Neuronal stem cell (in vitro differentiated cells): ENCODE measurements at regions not wholly inside any gene's neighbourhood (a gene's known extent, or its start where the extent isn't known, plus 50 kb on each side); places are given as distances from the start of the nearest gene placed in this dataset.

Source experiments
- DNase-seq: peaks from one replicate; pipeline ENCODE4 v3.0.0-alpha.2; 2013; ENCODE audit warnings: low spot score
- H2AFZ ChIP-seq: one replicate; pipeline ENCODE4 v1.6.1; 2013; ENCODE audit warnings: mild to moderate bottlenecking, low read length, inconsistent platforms
- H2AK5ac ChIP-seq: 2 replicates; pipeline ENCODE4 v1.6.1; 2013; ENCODE audit warnings: low read depth, mild to moderate bottlenecking, inconsistent platforms, low read length, moderate library complexity, mixed read lengths
- H2BK120ac ChIP-seq: 2 replicates; pipeline ENCODE4 v1.6.1; 2013; ENCODE audit warnings: low read depth, mild to moderate bottlenecking, inconsistent platforms, low read length, moderate library complexity, mixed read lengths
- H2BK12ac ChIP-seq: one replicate; pipeline ENCODE4 v1.6.1; 2013; ENCODE audit warnings: low read length, inconsistent platforms
- H2BK15ac ChIP-seq: 2 replicates; pipeline ENCODE4 v1.6.1; 2013; ENCODE audit warnings: mild to moderate bottlenecking, low read length, inconsistent platforms, mixed read lengths
- H2BK5ac ChIP-seq: one replicate; pipeline ENCODE4 v1.6.1; 2013; ENCODE audit warnings: inconsistent platforms, mild to moderate bottlenecking, low read length, moderate library complexity
- H3K14ac ChIP-seq: one replicate; pipeline ENCODE4 v1.6.1; 2013; ENCODE audit warnings: low read length, inconsistent platforms
- H3K18ac ChIP-seq: 2 replicates; pipeline ENCODE4 v1.6.1; 2013; ENCODE audit warnings: low read length, inconsistent platforms
- H3K23ac ChIP-seq: 2 replicates; pipeline ENCODE4 v1.6.1; 2013; ENCODE audit warnings: low read depth, mild to moderate bottlenecking, mixed read lengths, low read length, inconsistent platforms; ENCODE audit not compliant: poor library complexity
- H3K27ac ChIP-seq: replicated peaks from 3 replicates; pipeline ENCODE4 v1.5.1; 2013; ENCODE audit warnings: low read length, inconsistent platforms
- H3K27me3 ChIP-seq, 3 experiments: 2 replicates each; pipeline ENCODE4 v1.6.1; 2013; ENCODE audit warnings: low read length in 3 of 3, mild to moderate bottlenecking in 2 of 3, inconsistent platforms in 1 of 3, low read depth in 1 of 3, mixed read lengths in 1 of 3, moderate library complexity in 1 of 3; ENCODE audit not compliant: control insufficient read depth in 3 of 3, insufficient read depth in 3 of 3
- H3K36me3 ChIP-seq, 2 donors: replicated peaks in 1 of 2; 2 replicates each; pipeline ENCODE4 v1.6.1; 2013; ENCODE audit warnings: low read length in 2 of 2; ENCODE audit not compliant: control insufficient read depth in 2 of 2, insufficient read depth in 2 of 2
- H3K4ac ChIP-seq: 2 replicates; pipeline ENCODE4 v1.6.1; 2013; ENCODE audit warnings: inconsistent platforms, mild to moderate bottlenecking, low read length, moderate library complexity
- H3K4me1 ChIP-seq, 2 donors: 1 replicate in 1 of 2; 2 replicates in 1 of 2; pipeline ENCODE4 v1.6.1; 2013; ENCODE audit warnings: low read length in 2 of 2, low read depth in 1 of 2; ENCODE audit not compliant: control insufficient read depth in 2 of 2, insufficient read depth in 1 of 2
- H3K4me2 ChIP-seq: one replicate; pipeline ENCODE4 v1.6.1; 2013; ENCODE audit warnings: mild to moderate bottlenecking, low read length, inconsistent platforms; ENCODE audit not compliant: insufficient read depth, poor library complexity, severe bottlenecking
- H3K4me3 ChIP-seq, 2 donors: 2 replicates each; pipeline ENCODE4 v1.5.1; 2013; ENCODE audit warnings: low read length in 2 of 2, mild to moderate bottlenecking in 2 of 2, inconsistent platforms in 1 of 2, moderate library complexity in 1 of 2
- H3K79me1 ChIP-seq: one replicate; pipeline ENCODE4 v1.6.1; 2013; ENCODE audit warnings: low read depth, mild to moderate bottlenecking, inconsistent platforms, low read length, moderate library complexity
- H3K9ac ChIP-seq: one replicate; pipeline ENCODE4 v1.6.1; 2013; ENCODE audit warnings: mild to moderate bottlenecking, low read depth, low read length, inconsistent platforms; ENCODE audit not compliant: poor library complexity
- H3K9me3 ChIP-seq, 2 donors: replicated peaks in 1 of 2; 2 replicates each; pipeline versions ENCODE3 to v1.6.1; 2013; ENCODE audit warnings: low read length in 2 of 2, mild to moderate bottlenecking in 2 of 2, inconsistent platforms in 1 of 2, low read depth in 1 of 2, mixed read lengths in 1 of 2, moderate library complexity in 1 of 2; ENCODE audit not compliant: control insufficient read depth in 2 of 2, insufficient read depth in 1 of 2
- H4K8ac ChIP-seq: one replicate; pipeline ENCODE4 v1.6.1; 2013; ENCODE audit warnings: low read depth, mild to moderate bottlenecking, inconsistent platforms, low read length, moderate library complexity
- H4K91ac ChIP-seq: one replicate; pipeline ENCODE4 v1.6.1; 2013; ENCODE audit warnings: low read length, low read depth, mild to moderate bottlenecking, inconsistent platforms; ENCODE audit not compliant: poor library complexity
- WGBS, 2 donors: extraction: QIAGEN DNeasy Blood & Tissue Kit; methylation state at CpG; one replicate each; pipeline ENCODE4 v1.1.7; 2013; ENCODE audit warnings: missing lambda C conversion rate in 2 of 2, mixed read lengths in 1 of 2; ENCODE audit not compliant: insufficient read length in 2 of 2, insufficient replicate concordance in 1 of 2; ENCODE audit errors: extremely low coverage in 2 of 2; 5-methylcytosine and 5-hydroxymethylcytosine counted together

DNA sequence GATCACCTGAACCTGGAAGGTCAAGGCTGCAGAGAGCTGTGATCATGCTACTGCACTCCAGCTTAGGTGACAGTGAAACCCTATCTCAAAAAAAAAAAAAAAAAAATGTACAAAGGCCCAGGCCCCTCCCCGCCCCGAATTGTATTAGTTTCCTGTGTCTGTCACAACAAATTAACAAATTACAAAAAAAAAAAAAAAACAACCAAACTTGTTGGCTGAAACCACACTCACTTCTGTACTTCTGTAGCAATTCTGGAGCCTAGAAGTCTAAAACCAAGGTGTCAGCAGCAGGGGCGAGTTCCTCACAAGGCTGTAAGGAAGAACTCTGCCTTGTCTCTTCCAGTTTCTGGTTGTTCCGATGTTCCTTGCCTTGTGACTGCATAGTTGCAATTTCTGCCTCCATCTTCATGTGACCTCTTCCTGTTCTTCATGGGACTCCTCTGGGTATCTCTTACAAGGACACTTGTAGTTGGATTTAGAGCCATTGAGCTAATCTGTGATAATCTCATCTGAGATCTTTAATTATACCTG lies 100.8 kb upstream of the ZSWIM2 start:
- H3K18ac ChIP-seq = no peak overlapping the region
- no CpG with 5 or more reads among the region's 4 CpGs for WGBS, 2 donors

GRCh38 chr2:186947516-186947915 lies 98.5 kb upstream of the ZSWIM2 start:
- Histone ChIP-seq H3K4me1 (no peaks in the 10 kb centered on the region), H3K14ac (no peak overlapping the region), H4K8ac (no peak overlapping the region), H3K9ac (no peak overlapping the region), H2BK15ac (no peak overlapping the region), H2BK12ac (no peak overlapping the region), H3K79me1 (no peaks in the 10 kb centered on the region), H4K91ac (no peak overlapping the region), H3K23ac (no peak overlapping the region), H3K27ac (no peak overlapping the region), H3K18ac (no peak overlapping the region), H3K4me3 (no peak overlapping the region), H2BK120ac (no peak overlapping the region), H3K4ac (no peak overlapping the region), H3K27me3 (no peaks in the 10 kb centered on the region), H3K36me3 (no peaks in the 10 kb centered on the region), H2AFZ (no peak overlapping the region), H2AK5ac (no peak overlapping the region), H2BK5ac (no peak overlapping the region), H3K4me2 (no peak overlapping the region), H3K9me3 (no peaks in the 10 kb centered on the region)
- WGBS, 2 donors = no CpG with 5 or more reads among the region's 2 CpGs
- no peak for DNase-seq

More for the DNA sequence above, 100.8 kb upstream of the ZSWIM2 start:
- no peak overlapping the region for H2BK15ac ChIP-seq
- H2BK120ac ChIP-seq = no peak overlapping the region
- H2BK12ac ChIP-seq = no peak overlapping the region
- H4K91ac ChIP-seq = no peak overlapping the region
- H2AFZ ChIP-seq = no peak overlapping the region
- H3K79me1 ChIP-seq = no peaks in the 10 kb centered on the region
- no peak overlapping the region for H3K23ac ChIP-seq
- no peak overlapping the region for H3K9ac ChIP-seq
- no peak overlapping the region for H4K8ac ChIP-seq
- no peak for DNase-seq
- H3K36me3 ChIP-seq = no peaks in the 10 kb centered on the region
- H3K4me3 ChIP-seq = no peak overlapping the region
- no peak overlapping the region for H3K14ac ChIP-seq
- H2AK5ac ChIP-seq = no peak overlapping the region
- no peaks in the 10 kb centered on the region for H3K4me1 ChIP-seq
- H3K27ac ChIP-seq = no peak overlapping the region
- no peak overlapping the region for H3K4ac ChIP-seq
- H2BK5ac ChIP-seq = no peak overlapping the region
- H3K4me2 ChIP-seq = no peak overlapping the region
- no peaks in the 10 kb centered on the region for H3K9me3 ChIP-seq
- H3K27me3 ChIP-seq = no peaks in the 10 kb centered on the region

GRCh38 chr2:186946896-186947467 lies 98.0 kb upstream of the ZSWIM2 start:
- Histone ChIP-seq H3K18ac (peak overlapping the region; percentile 0), H3K4me1 (no peaks in the 10 kb centered on the region), H3K9ac (no peak overlapping the region), H2AFZ (no peak overlapping the region), H3K4me3 (no peak overlapping the region), H3K79me1 (no peaks in the 10 kb centered on the region), H2BK5ac (no peak overlapping the region), H2BK120ac (no peak overlapping the region), H4K8ac (no peak overlapping the region), H4K91ac (no peak overlapping the region), H2BK12ac (no peak overlapping the region), H3K27me3 (no peaks in the 10 kb centered on the region), H3K36me3 (no peaks in the 10 kb centered on the region), H3K4ac (no peak overlapping the region), H3K27ac (no peak overlapping the region), H2AK5ac (no peak overlapping the region), H3K23ac (no peak overlapping the region), H2BK15ac (no peak overlapping the region), H3K4me2 (no peak overlapping the region), H3K9me3 (no peaks in the 10 kb centered on the region), H3K14ac (no peak overlapping the region)
- DNase-seq = no peak
- WGBS, 2 donors = no CpG with 5 or more reads among the region's 2 CpGs

DNA sequence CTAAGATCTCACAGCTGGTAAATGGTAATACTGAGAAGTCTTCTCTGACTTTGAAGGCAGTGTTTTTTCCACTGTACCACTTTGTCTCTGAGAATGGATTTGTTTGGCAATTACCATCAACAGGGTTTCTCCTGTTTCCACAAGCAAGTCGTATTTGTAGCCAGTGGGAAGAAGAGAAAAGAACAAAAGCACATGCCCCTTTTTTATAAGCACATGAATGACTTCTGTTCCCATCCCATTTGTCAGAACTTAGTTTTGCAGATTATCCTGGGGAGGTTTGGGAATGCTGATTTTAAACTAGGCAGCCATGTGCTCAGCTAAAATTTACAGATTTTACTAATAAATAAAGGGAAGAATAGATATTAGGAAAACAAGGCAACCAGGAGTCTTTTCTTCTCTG lies 92.9 kb upstream of the ZSWIM2 start:
- WGBS, 2 donors = no CpG with 5 or more reads among the region's 1 CpG

More for the DNA sequence above, 92.9 kb upstream of the ZSWIM2 start:
- Histone ChIP-seq H4K91ac (no peak overlapping the region), H3K14ac (no peak overlapping the region), H2AFZ (no peak overlapping the region), H3K9ac (no peak overlapping the region), H3K4me2 (no peak overlapping the region), H2AK5ac (no peak overlapping the region), H3K79me1 (no peaks in the 10 kb centered on the region), H3K18ac (no peak overlapping the region), H3K4me1 (no peaks in the 10 kb centered on the region), H3K4me3 (no peak overlapping the region), H2BK12ac (no peak overlapping the region), H3K36me3 (no peaks in the 10 kb centered on the region), H3K27me3 (no peaks in the 10 kb centered on the region), H3K23ac (no peak overlapping the region), H2BK120ac (no peak overlapping the region), H3K4ac (no peak overlapping the region), H2BK5ac (no peak overlapping the region), H4K8ac (no peak overlapping the region), H2BK15ac (no peak overlapping the region), H3K9me3 (no peaks in the 10 kb centered on the region), H3K27ac (no peak overlapping the region)
- no peak for DNase-seq
